Kidney (tissue), 13 donors: ENCODE measurements at regions not wholly inside any gene's neighbourhood (a gene's known extent, or its start where the extent isn't known, plus 50 kb on each side); places are given as distances from the start of the nearest gene placed in this dataset.

Source experiments
- DNase-seq, 5 donors: peaks; one replicate each; pipeline ENCODE4 v3.0.0-alpha.2; 2013 to 2020
- FAIRE-seq: peaks from 2 replicates; lab custom pipeline; 2012; peaks lifted over from hg19 to GRCh38; lab: Jason Lieb, UNC
- H3K27ac ChIP-seq, 2 donors: one replicate each; pipeline ENCODE4 v1.7.0; 2013; ENCODE audit warnings: low read depth in 2 of 2, low read length in 2 of 2, inconsistent platforms in 1 of 2
- H3K27me3 ChIP-seq: one replicate; pipeline ENCODE4 v1.7.1; 2013; ENCODE audit warnings: low read length, inconsistent platforms; ENCODE audit not compliant: control insufficient read depth, insufficient read depth
- H3K36me3 ChIP-seq, 3 donors: one replicate each; pipeline versions ENCODE4 v1.7.0 to v1.7.1; 2013; ENCODE audit warnings: low read length in 3 of 3, control low read depth in 1 of 3, inconsistent platforms in 1 of 3; ENCODE audit not compliant: insufficient read depth in 3 of 3, control insufficient read depth in 2 of 3
- H3K4me1 ChIP-seq, 3 donors: one replicate each; pipeline versions ENCODE4 v1.7.0 to v1.7.1; 2013; ENCODE audit warnings: low read length in 3 of 3, inconsistent platforms in 1 of 3, low read depth in 1 of 3; ENCODE audit not compliant: control insufficient read depth in 2 of 3, insufficient read depth in 2 of 3
- H3K4me3 ChIP-seq, 3 donors: one replicate each; pipeline versions ENCODE4 v1.7.0 to v1.8.1; 2013; ENCODE audit warnings: low read length in 3 of 3, control low read depth in 1 of 3, inconsistent platforms in 1 of 3
- H3K9ac ChIP-seq, 3 donors: one replicate each; pipeline versions ENCODE4 v1.7.0 to v1.7.1; 2013; ENCODE audit warnings: low read length in 3 of 3, control low read depth in 1 of 3, inconsistent platforms in 1 of 3
- H3K9me3 ChIP-seq, 3 donors: one replicate each; pipeline versions ENCODE4 v1.7.0 to v1.7.1; 2013; ENCODE audit warnings: low read length in 3 of 3, control low read depth in 1 of 3, inconsistent platforms in 1 of 3; ENCODE audit not compliant: control insufficient read depth in 2 of 3, insufficient read depth in 1 of 3
- CTCF ChIP-seq: IDR thresholded peaks from 3 replicates; pipeline ENCODE4 v1.5.1; 2012; ENCODE audit warnings: mild to moderate bottlenecking, moderate library complexity, borderline replicate concordance; ENCODE audit not compliant: insufficient read depth; ENCODE audit errors: extremely low read depth
- intact Hi-C: fragments of 100-400 bp; cut with DNase I; formaldehyde crosslinking; loops from one replicate; pipeline ENCODE4 v1.11.1; 2022
- donor health status: control.
- donor health status: control.
- donor health status: control.
- donor health status: control.
- donor health status: control.
- donor health status: DM: yes; HTN: yes; CAD: no.
- donor health status: Normal renal cell carcinoma (clear cell type).

- FAIRE-seq, result peak; percentile 35
- H3K27ac ChIP-seq, result no peak overlapping the region
- no peak overlapping the region for H3K4me3 ChIP-seq
- no peak for DNase-seq
- H3K27me3 ChIP-seq, result no peaks in the 10 kb centered on the region
- TF ChIP-seq CTCF, result no peak
- intact Hi-C loops, result no loop called here
- H3K4me1 ChIP-seq, result no peaks in the 10 kb centered on the region
- no peaks in the 10 kb centered on the region for H3K9me3 ChIP-seq
- H3K36me3 ChIP-seq, result no peaks in the 10 kb centered on the region
- no peak overlapping the region for H3K9ac ChIP-seq
These were observed 434.3 kb upstream of the TBX3 start for GRCh38 chr12:115118177-115118724.

- TF ChIP-seq CTCF, result no peak
- DNase-seq (no peak), FAIRE-seq (no peak)
- H3K36me3 ChIP-seq, result no peaks in the 10 kb centered on the region
- no peak overlapping the region for H3K9ac ChIP-seq
- H3K4me1 ChIP-seq, result no peaks in the 10 kb centered on the region
- H3K27ac ChIP-seq, result no peak overlapping the region
- H3K4me3 ChIP-seq, result no peak overlapping the region
- no peaks in the 10 kb centered on the region for H3K27me3 ChIP-seq
- intact Hi-C loops, result no loop called here
- no peaks in the 10 kb centered on the region for H3K9me3 ChIP-seq
These were observed 430.2 kb upstream of the TBX3 start for GRCh38 chr12:115114140-115114539.

- no peak for DNase-seq
- no peak for FAIRE-seq
- Histone ChIP-seq H3K9me3 (no peaks in the 10 kb centered on the region), H3K4me1 (no peaks in the 10 kb centered on the region), H3K36me3 (no peaks in the 10 kb centered on the region), H3K9ac (no peak overlapping the region), H3K27me3 (no peaks in the 10 kb centered on the region), H3K4me3 (no peak overlapping the region), H3K27ac (no peak overlapping the region)
- intact Hi-C loops, result no loop called here
- no peak for TF ChIP-seq CTCF
These were observed 425.9 kb upstream of the TBX3 start for GRCh38 chr12:115109863-115110262.
